ENCODE measurements at regions not wholly inside any gene's neighbourhood (a gene's known extent, or its start where the extent isn't known, plus 50 kb on each side); places are given as distances from the start of the nearest gene placed in this dataset.

DNA sequence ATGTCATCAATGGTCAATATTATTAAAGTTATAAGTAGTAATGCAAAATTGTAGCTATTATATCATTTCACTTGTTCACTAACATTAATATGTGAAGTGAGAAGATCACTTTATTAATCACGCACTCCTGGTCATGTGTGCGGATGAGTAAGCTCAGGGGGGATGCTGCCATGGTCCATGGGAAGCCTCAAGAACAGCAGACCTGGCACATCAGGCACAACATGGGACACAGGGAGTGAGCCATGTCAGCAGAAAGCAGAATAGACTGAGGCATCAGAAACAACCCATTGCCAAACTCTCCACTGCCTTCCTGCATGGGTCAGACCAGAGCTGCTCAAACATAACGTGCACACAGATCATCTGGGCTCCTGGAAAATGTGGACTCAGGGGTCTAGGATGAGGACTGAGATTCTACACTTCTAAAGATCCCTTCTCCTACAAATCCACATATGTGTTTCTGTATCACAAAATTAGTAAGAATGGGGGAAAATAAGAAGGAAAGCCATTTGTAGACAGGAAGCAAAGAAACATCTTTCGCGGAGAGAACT lies 63.8 kb upstream of the VPREB1 start:
- no peaks in the 10 kb centered on the region for H3K9me3 ChIP-seq
- no peak overlapping the region for H3K27ac ChIP-seq
- intact Hi-C loops (cut with DNase I), result no loop called here
- DNase-seq, result no peak
- TF ChIP-seq POLR2A (IDR thresholded peaks at IDR 0.05) (no peak), CTCF (IDR thresholded peaks at IDR 0.05) (no peak)
- H3K36me3 ChIP-seq, result no peaks in the 10 kb centered on the region
- no peaks in the 10 kb centered on the region for H3K4me1 ChIP-seq
- H3K4me3 ChIP-seq, result no peak overlapping the region
- peaks cover 0 to 86% (median 0%) of the 10 kb centered on the region in 4 donors for H3K27me3 ChIP-seq
- 61 to 74% methylated on average over 5 of the region's 5 CpGs for WGBS, 2 donors

DNA sequence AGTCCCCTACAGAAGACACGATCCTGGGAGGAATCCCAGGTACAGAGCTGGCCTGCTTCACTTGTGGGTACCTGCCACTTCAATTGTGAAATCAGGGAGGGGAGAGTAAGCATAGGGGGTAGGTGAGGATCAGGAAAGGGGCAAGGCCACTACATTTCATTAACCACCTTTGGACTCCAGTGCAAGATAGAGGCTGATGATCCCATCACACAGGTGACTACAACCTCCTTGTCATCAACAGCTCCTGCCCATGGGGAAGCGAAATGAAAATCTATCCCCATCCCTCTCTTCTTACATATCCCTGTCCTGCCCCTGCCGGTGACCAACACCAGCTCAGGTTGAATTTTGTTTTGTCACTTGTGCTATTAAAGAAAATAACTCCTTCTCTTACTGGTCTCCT lies 64.7 kb upstream of the VPREB1 start:
- Histone ChIP-seq H3K4me1 (no peaks in the 10 kb centered on the region), H3K36me3 (no peaks in the 10 kb centered on the region), H3K27ac (no peak overlapping the region), H3K27me3 (peaks cover 0 to 78% (median 0%) of the 10 kb centered on the region in 4 donors), H3K4me3 (no peak overlapping the region), H3K9me3 (no peaks in the 10 kb centered on the region)
- 82 to 86% methylated on average over 3 of the region's 3 CpGs for WGBS, 2 donors
- DNase-seq, result no peak
- TF ChIP-seq CTCF (IDR thresholded peaks at IDR 0.05), result no peak
- TF ChIP-seq POLR2A (IDR thresholded peaks at IDR 0.05), result no peak
- intact Hi-C loops (cut with DNase I), result no loop called here

- intact Hi-C loops (cut with DNase I), result no loop called here
- DNase-seq, result no peak
- Histone ChIP-seq H3K27ac (no peak overlapping the region), H3K9me3 (no peaks in the 10 kb centered on the region), H3K36me3 (no peaks in the 10 kb centered on the region), H3K27me3 (peaks cover 0 to 71% (median 0%) of the 10 kb centered on the region in 4 donors), H3K4me3 (no peak overlapping the region), H3K4me1 (no peaks in the 10 kb centered on the region)
- TF ChIP-seq CTCF (IDR thresholded peaks at IDR 0.05) (no peak), POLR2A (IDR thresholded peaks at IDR 0.05) (no peak)
- 31 to 44% methylated on average over 2 of the region's 2 CpGs for WGBS, 2 donors
Observed at GRCh38 chr22:22178992-22179391, 65.6 kb upstream of the VPREB1 start.

- H3K4me1 ChIP-seq, result no peaks in the 10 kb centered on the region
Observed at GRCh38 chr22:22178355-22178965, 66.1 kb upstream of the VPREB1 start.

More at GRCh38 chr22:22178355-22178965, 66.1 kb upstream of the VPREB1 start:
- DNase-seq, result no peak
- Histone ChIP-seq H3K27ac (no peak overlapping the region), H3K9me3 (no peaks in the 10 kb centered on the region), H3K4me3 (no peak overlapping the region), H3K27me3 (peaks cover 0 to 67% (median 0%) of the 10 kb centered on the region in 4 donors), H3K36me3 (no peaks in the 10 kb centered on the region)
- 57 to 67% methylated on average over 1 of the region's 2 CpGs for WGBS, 2 donors
- intact Hi-C loops (cut with DNase I), result no loop called here
- TF ChIP-seq POLR2A (IDR thresholded peaks at IDR 0.05), result no peak
- no peak for TF ChIP-seq CTCF (IDR thresholded peaks at IDR 0.05)
